MCF 10A (cell line): ENCODE measurements at regions not wholly inside any gene's neighbourhood (a gene's known extent, or its start where the extent isn't known, plus 50 kb on each side); places are given as distances from the start of the nearest gene placed in this dataset.

ENCODE experiments used
- BruUV-seq: library from RNA; stranded (reverse); fragments of 400-500 nt; replicated peaks from 2 replicates; lab custom pipeline; 2021; lab: Mats Ljungman, UMichigan
- CTCF ChIA-PET: fragments of 300-600 bp; sonication (Branson Sonifier 250); formaldehyde crosslinking; extraction: SDS; loops from one replicate; lab custom pipeline; 2021; ENCODE audit warnings: antibody characterized with exemption, inconsistent platforms; lab: Yijun Ruan, JAX
- POLR2A ChIA-PET: fragments of 300-600, 350-650 bp; sonication (Branson Sonifier 250); formaldehyde crosslinking; extraction: SDS; loops from one replicate; lab custom pipeline; 2020; ENCODE audit warnings: antibody characterized with exemption, inconsistent platforms; lab: Yijun Ruan, JAX
- DNase-seq: peaks from one replicate; pipeline ENCODE4 v3.0.0-alpha.2; 2018; ENCODE audit not compliant: unreplicated experiment
- H3K27ac Mint-ChIP-seq: one replicate; pipeline ENCODE4 v1.8.0; 2022; ENCODE audit warnings: mild to moderate bottlenecking, low read depth, mixed read lengths; ENCODE audit not compliant: unreplicated experiment
- H3K27me3 Mint-ChIP-seq: one replicate; pipeline ENCODE4 v1.8.0; 2022; ENCODE audit warnings: mixed read lengths; ENCODE audit not compliant: insufficient read depth, unreplicated experiment
- H3K36me3 Mint-ChIP-seq: one replicate; pipeline ENCODE4 v1.8.0; 2022; ENCODE audit warnings: mild to moderate bottlenecking, moderate library complexity, mixed read lengths; ENCODE audit not compliant: insufficient read depth, unreplicated experiment
- H3K4me1 Mint-ChIP-seq: one replicate; pipeline ENCODE4 v1.8.0; 2022; ENCODE audit warnings: mixed read lengths; ENCODE audit not compliant: insufficient read depth, unreplicated experiment
- H3K4me3 Mint-ChIP-seq: one replicate; pipeline ENCODE4 v1.8.0; 2022; ENCODE audit warnings: mild to moderate bottlenecking, moderate library complexity, mixed read lengths; ENCODE audit not compliant: unreplicated experiment
- H3K9me3 Mint-ChIP-seq: one replicate; pipeline ENCODE4 v1.8.0; 2022; ENCODE audit warnings: mixed read lengths; ENCODE audit not compliant: unreplicated experiment
- CTCF ChIP-seq: fragments of 200-600 bp; IDR thresholded peaks from one replicate; pipeline ENCODE4 v1.8.0; 2022; ENCODE audit warnings: antibody characterized with exemption, mild to moderate bottlenecking; ENCODE audit not compliant: unreplicated experiment
- intact Hi-C: fragments of 100-400 bp; cut with micrococcal nuclease; formaldehyde crosslinking; loops from 2 replicates; pipeline ENCODE4 v1.14.1; 2022

GRCh38 chr21:16492892-16493291 lies 763.1 kb downstream of the USP25 start:
- no peaks in the 10 kb centered on the region for H3K4me1 Mint-ChIP-seq
- no peak overlapping the region for H3K4me3 Mint-ChIP-seq
- intact Hi-C loops, result no loop called here
- no peak overlapping the region for H3K27ac Mint-ChIP-seq
- BruUV-seq, result no TSS peak
- H3K9me3 Mint-ChIP-seq, result no peaks in the 10 kb centered on the region
- no peaks in the 10 kb centered on the region for H3K27me3 Mint-ChIP-seq
- ChIA-PET CTCF (no interaction called here), POLR2A (interaction anchor here (0.9 kb wide), 1 partner anchor 10 kb away, joined by 4 read pairs; no protein-coding TSS in a partner anchor)
- no peaks in the 10 kb centered on the region for H3K36me3 Mint-ChIP-seq
- no peak for DNase-seq
- no peak for TF ChIP-seq CTCF

DNA sequence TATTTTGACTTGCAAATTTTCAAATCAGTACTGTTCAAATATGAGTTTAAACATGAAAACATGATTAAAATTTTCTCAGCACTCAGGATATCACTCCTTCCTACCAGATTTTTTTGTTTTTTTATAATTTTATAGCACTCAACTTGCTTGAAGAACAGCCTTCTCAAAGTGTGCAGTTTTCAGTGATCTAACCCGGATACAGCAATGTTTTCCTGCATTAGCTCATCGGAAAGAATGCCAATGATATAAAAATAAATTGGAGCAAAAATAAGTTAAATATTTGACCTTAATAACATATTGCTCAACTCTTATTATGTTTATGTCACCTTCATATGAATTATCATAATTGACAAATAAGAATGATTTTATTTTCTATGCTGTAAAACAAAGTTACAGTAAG lies 766.8 kb downstream of the USP25 start:
- Mint-ChIP-seq H3K36me3 (no peaks in the 10 kb centered on the region), H3K9me3 (peaks cover 7% of the 10 kb centered on the region), H3K27ac (no peak overlapping the region), H3K4me3 (no peak overlapping the region), H3K4me1 (no peaks in the 10 kb centered on the region), H3K27me3 (no peaks in the 10 kb centered on the region)
- no TSS peak for BruUV-seq
- intact Hi-C loops, result no loop called here
- ChIA-PET POLR2A (no interaction called here), CTCF (no interaction called here)
- no peak for TF ChIP-seq CTCF
- DNase-seq, result no peak

GRCh38 chr21:16500271-16500670 lies 770.5 kb downstream of the USP25 start:
- ChIA-PET CTCF (no interaction called here), POLR2A (no interaction called here)
- no TSS peak for BruUV-seq
- H3K4me1 Mint-ChIP-seq, result peaks cover 2% of the 10 kb centered on the region
- DNase-seq, result no peak
- no peak overlapping the region for H3K4me3 Mint-ChIP-seq
- no peaks in the 10 kb centered on the region for H3K27me3 Mint-ChIP-seq
- H3K36me3 Mint-ChIP-seq, result no peaks in the 10 kb centered on the region
- TF ChIP-seq CTCF, result no peak
- no peak overlapping the region for H3K27ac Mint-ChIP-seq
- peaks cover 7% of the 10 kb centered on the region for H3K9me3 Mint-ChIP-seq
- intact Hi-C loops, result no loop called here

- no peaks in the 10 kb centered on the region for H3K27me3 Mint-ChIP-seq
- intact Hi-C loops, result no loop called here
- DNase-seq, result no peak
- POLR2A ChIA-PET, result no interaction called here
- BruUV-seq, result no TSS peak
- H3K4me3 Mint-ChIP-seq, result no peak overlapping the region
- no peaks in the 10 kb centered on the region for H3K36me3 Mint-ChIP-seq
- H3K9me3 Mint-ChIP-seq, result peaks cover 7% of the 10 kb centered on the region
- TF ChIP-seq CTCF, result no peak
- H3K27ac Mint-ChIP-seq, result no peak overlapping the region
- H3K4me1 Mint-ChIP-seq, result peaks cover 4% of the 10 kb centered on the region
- CTCF ChIA-PET, result interaction anchor here (0.6 kb wide), 1 partner anchor 509 kb away, joined by 3 read pairs; no protein-coding TSS in a partner anchor
Observed at GRCh38 chr21:16502273-16502672, 772.5 kb downstream of the USP25 start.
